KMS-11 (cell line): ENCODE measurements at regions not wholly inside any gene's neighbourhood (a gene's known extent, or its start where the extent isn't known, plus 50 kb on each side); places are given as distances from the start of the nearest gene placed in this dataset.

ENCODE experiments used
- H2AFZ ChIP-seq: fragments of 200-600 bp; sonication (generic); 2 replicates; pipeline ENCODE4 v1.6.1; 2016; ENCODE audit warnings: antibody characterized with exemption, mixed run types, low read depth
- H3K27ac ChIP-seq: fragments of 200-600 bp; sonication (generic); 2 replicates; pipeline ENCODE4 v1.6.1; 2016; ENCODE audit warnings: mild to moderate bottlenecking, mixed run types
- H3K27me3 ChIP-seq: fragments of 200-600 bp; sonication (generic); 2 replicates; pipeline ENCODE4 v1.6.1; 2017; ENCODE audit warnings: mild to moderate bottlenecking, low read depth, mixed run types, moderate library complexity; ENCODE audit not compliant: insufficient read depth
- H3K36me3 ChIP-seq: fragments of 200-600 bp; sonication (generic); 2 replicates; pipeline ENCODE4 v1.6.1; 2017; ENCODE audit warnings: mild to moderate bottlenecking, mixed run types; ENCODE audit not compliant: insufficient read depth
- H3K4me1 ChIP-seq: fragments of 200-600 bp; sonication (generic); 2 replicates; pipeline ENCODE4 v1.6.1; 2016; ENCODE audit warnings: mild to moderate bottlenecking, low read depth, mixed run types; ENCODE audit not compliant: poor library complexity, severe bottlenecking
- H3K4me2 ChIP-seq: fragments of 200-600 bp; sonication (generic); 2 replicates; pipeline ENCODE4 v1.7.0; 2016; ENCODE audit warnings: mild to moderate bottlenecking, mixed run types
- H3K4me3 ChIP-seq: fragments of 200-600 bp; sonication (generic); IDR thresholded peaks from 2 replicates; pipeline ENCODE4 v1.6.1; 2017; ENCODE audit warnings: low read depth, low read length, mixed read lengths; ENCODE audit not compliant: insufficient read depth
- H3K79me2 ChIP-seq: fragments of 200-600 bp; sonication (generic); 2 replicates; pipeline ENCODE4 v1.6.1; 2016; ENCODE audit warnings: low read depth, mixed run types; ENCODE audit not compliant: insufficient read depth
- H3K9ac ChIP-seq: fragments of 200-600 bp; sonication (generic); 2 replicates; pipeline ENCODE4 v1.6.1; 2016; ENCODE audit warnings: mild to moderate bottlenecking, mixed run types
- H4K20me1 ChIP-seq: fragments of 200-600 bp; sonication (generic); 2 replicates; pipeline ENCODE4 v1.6.1; 2016; ENCODE audit warnings: mild to moderate bottlenecking, mixed run types; ENCODE audit not compliant: insufficient read depth
- CTCF ChIP-seq: fragments of 200-600 bp; sonication (generic); conservative IDR thresholded peaks from 2 replicates; pipeline ENCODE4 v1.6.1; 2017; ENCODE audit warnings: low read depth, mild to moderate bottlenecking, antibody characterized with exemption, low read length, moderate library complexity, mixed read lengths

DNA sequence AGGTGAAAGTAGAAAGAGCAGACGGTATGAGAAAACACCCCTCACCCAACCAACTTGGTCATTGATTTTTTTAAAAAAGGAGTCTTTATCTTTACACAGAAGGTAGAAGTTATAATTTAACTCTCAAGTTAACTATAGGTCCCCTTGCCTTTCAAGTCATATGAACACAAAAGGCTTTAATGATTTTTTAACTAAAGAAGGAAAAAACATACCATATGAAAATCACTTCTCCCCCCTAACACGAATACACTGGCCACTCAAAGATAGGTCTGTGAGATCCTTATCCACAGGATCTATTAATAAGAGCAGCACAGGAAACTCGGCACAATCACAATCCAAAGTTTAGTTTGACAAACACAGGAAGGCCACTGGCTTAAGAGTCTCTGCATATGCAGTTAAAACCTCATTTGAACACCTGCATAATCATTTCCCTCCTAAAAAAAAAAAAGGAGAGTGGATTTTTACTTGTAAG is 138.0 kb downstream of the ENC1 start:
- Histone ChIP-seq H2AFZ (no peak overlapping the region), H3K27me3 (no peaks in the 10 kb centered on the region), H3K27ac (no peak overlapping the region), H3K4me1 (no peaks in the 10 kb centered on the region), H4K20me1 (no peaks in the 10 kb centered on the region), H3K4me3 (no peak overlapping the region), H3K4me2 (no peak overlapping the region), H3K9ac (no peak overlapping the region), H3K36me3 (no peaks in the 10 kb centered on the region), H3K79me2 (no peaks in the 10 kb centered on the region)
- no peak for TF ChIP-seq CTCF

GRCh38 chr5:74501674-74502478 is 138.7 kb downstream of the ENC1 start:
- no peaks in the 10 kb centered on the region for H3K4me1 ChIP-seq
- TF ChIP-seq CTCF, result no peak
- no peak overlapping the region for H3K9ac ChIP-seq
- no peaks in the 10 kb centered on the region for H4K20me1 ChIP-seq
- no peak overlapping the region for H3K27ac ChIP-seq
- no peak overlapping the region for H2AFZ ChIP-seq
- H3K79me2 ChIP-seq, result no peaks in the 10 kb centered on the region
- H3K4me2 ChIP-seq, result no peak overlapping the region
- H3K4me3 ChIP-seq, result no peak overlapping the region
- no peaks in the 10 kb centered on the region for H3K36me3 ChIP-seq
- no peaks in the 10 kb centered on the region for H3K27me3 ChIP-seq

DNA sequence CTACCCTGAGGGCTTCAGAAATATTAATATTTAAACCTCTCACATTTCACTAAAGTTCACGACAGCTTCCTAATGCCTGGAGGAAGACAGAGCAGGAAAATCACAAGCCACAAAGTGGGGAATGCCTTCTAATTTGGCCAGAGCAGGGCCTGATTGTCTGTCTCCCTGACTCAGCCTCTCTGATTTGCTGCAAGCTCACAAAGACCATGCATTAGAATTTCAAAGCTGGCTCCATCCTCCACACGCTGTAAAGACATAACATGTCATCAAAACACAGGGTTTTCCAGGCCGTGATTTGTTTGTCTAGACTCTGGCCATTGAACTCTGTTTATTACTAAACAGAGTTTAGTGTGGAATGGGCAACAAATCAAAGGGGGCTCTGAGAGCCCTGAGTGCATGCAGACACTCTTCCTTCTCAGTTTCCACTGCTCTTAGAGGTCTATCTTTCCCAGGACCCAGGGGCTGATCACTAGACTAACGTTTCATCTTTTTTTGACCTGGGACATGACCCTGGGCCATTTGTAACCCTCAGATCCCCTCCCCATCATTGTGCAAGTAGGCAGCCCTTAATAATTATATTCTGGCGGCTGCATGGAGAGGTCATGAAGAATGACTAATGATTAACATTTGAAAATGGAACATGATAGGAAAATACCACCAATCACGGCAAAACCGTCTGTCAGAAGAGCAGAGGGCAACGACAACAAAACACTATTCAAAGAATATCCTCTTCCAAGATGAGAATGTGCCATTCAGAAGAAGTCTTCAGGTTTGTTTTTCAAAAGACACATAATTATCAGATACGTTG is 140.2 kb downstream of the ENC1 start:
- no peak overlapping the region for H3K4me2 ChIP-seq
- H4K20me1 ChIP-seq, result no peaks in the 10 kb centered on the region
- no peaks in the 10 kb centered on the region for H3K27me3 ChIP-seq
- TF ChIP-seq CTCF, result no peak
- H2AFZ ChIP-seq, result no peak overlapping the region
- H3K9ac ChIP-seq, result no peak overlapping the region
- H3K36me3 ChIP-seq, result no peaks in the 10 kb centered on the region
- no peak overlapping the region for H3K4me3 ChIP-seq
- H3K27ac ChIP-seq, result no peak overlapping the region
- H3K4me1 ChIP-seq, result no peaks in the 10 kb centered on the region
- no peaks in the 10 kb centered on the region for H3K79me2 ChIP-seq

- no peak overlapping the region for H3K9ac ChIP-seq
- no peak overlapping the region for H2AFZ ChIP-seq
- H3K4me2 ChIP-seq, result no peak overlapping the region
- H3K36me3 ChIP-seq, result no peaks in the 10 kb centered on the region
- no peak for TF ChIP-seq CTCF
- no peak overlapping the region for H3K4me3 ChIP-seq
- H4K20me1 ChIP-seq, result no peaks in the 10 kb centered on the region
- H3K79me2 ChIP-seq, result no peaks in the 10 kb centered on the region
- H3K27me3 ChIP-seq, result no peaks in the 10 kb centered on the region
- H3K27ac ChIP-seq, result no peak overlapping the region
- H3K4me1 ChIP-seq, result no peaks in the 10 kb centered on the region
These were observed 141.1 kb downstream of the ENC1 start for GRCh38 chr5:74499256-74500050.
